SKM-1 treated with dmso at 0.1 percent for 144 hours (cell line): ENCODE measurements at regions not wholly inside any gene's neighbourhood (a gene's known extent, or its start where the extent isn't known, plus 50 kb on each side); places are given as distances from the start of the nearest gene placed in this dataset.
"Not testable (repeated sequence)": the region's sequence is repeated elsewhere in the genome, so short reads cannot be mapped to it uniquely, and the experiment has no call there.

Experiments used
- DNase-seq: peaks from one replicate; lab custom pipeline; 2025; ENCODE audit not compliant: unreplicated experiment; lab: John Stamatoyannopoulos, UW

GRCh38 chrX:123013141-123013540 is 170.9 kb upstream of the GRIA3 start:
- no peak for DNase-seq

- no peak for DNase-seq
Observed at GRCh38 chrX:123036401-123036800, 147.7 kb upstream of the GRIA3 start.

GRCh38 chrX:123049071-123049625 is 134.9 kb upstream of the GRIA3 start:
- DNase-seq, result no peak

GRCh38 chrX:123060986-123061385 is 123.1 kb upstream of the GRIA3 start:
- no peak for DNase-seq

- DNase-seq, result no peak
Observed at GRCh38 chrX:123064053-123064452, 120.0 kb upstream of the GRIA3 start.

GRCh38 chrX:123072686-123073385 is 111.2 kb upstream of the GRIA3 start:
- no peak for DNase-seq

GRCh38 chrX:123075947-123076561 is 108.0 kb upstream of the GRIA3 start:
- no peak for DNase-seq

GRCh38 chrX:123077631-123078030 is 106.4 kb upstream of the GRIA3 start:
- no peak for DNase-seq

GRCh38 chrX:123080065-123080464 is 104.0 kb upstream of the GRIA3 start:
- DNase-seq, result no peak

- no peak for DNase-seq
Observed at GRCh38 chrX:123081776-123082175, 102.3 kb upstream of the GRIA3 start.

GRCh38 chrX:123083924-123084323 is 100.2 kb upstream of the GRIA3 start:
- no peak for DNase-seq

GRCh38 chrX:123084797-123085196 is 99.3 kb upstream of the GRIA3 start:
- no peak for DNase-seq

GRCh38 chrX:123085311-123085940 is 98.7 kb upstream of the GRIA3 start:
- DNase-seq, result no peak

GRCh38 chrX:123086768-123087167 is 97.3 kb upstream of the GRIA3 start:
- DNase-seq, result no peak

GRCh38 chrX:123087326-123087725 is 96.8 kb upstream of the GRIA3 start:
- DNase-seq, result peak; percentile 31

GRCh38 chrX:123088331-123088730 is 95.7 kb upstream of the GRIA3 start:
- DNase-seq, result no peak

- no peak for DNase-seq
Observed at GRCh38 chrX:123088930-123089329, 95.1 kb upstream of the GRIA3 start.

GRCh38 chrX:123093792-123094191 is 90.3 kb upstream of the GRIA3 start:
- no peak for DNase-seq

GRCh38 chrX:123108513-123109427 is 75.3 kb upstream of the GRIA3 start:
- no peak for DNase-seq

- DNase-seq, result no peak
Observed at GRCh38 chrX:123121241-123121640, 62.8 kb upstream of the GRIA3 start.

- DNase-seq, result not testable (repeated sequence)
Observed at GRCh38 chrX:123129805-123130204, 54.3 kb upstream of the GRIA3 start.
